HEK293T (cell line): ENCODE measurements at regions not wholly inside any gene's neighbourhood (a gene's known extent, or its start where the extent isn't known, plus 50 kb on each side); places are given as distances from the start of the nearest gene placed in this dataset.

Experiments
- CTCF ChIA-PET: fragments of 350-600 bp; formaldehyde crosslinking; extraction: SDS; loops from one replicate; lab custom pipeline; 2021; ENCODE audit warnings: antibody characterized with exemption, inconsistent platforms; lab: Yijun Ruan, JAX
- POLR2A ChIA-PET: fragments of 350-600 bp; formaldehyde crosslinking; extraction: SDS; loops from one replicate; lab custom pipeline; 2020; ENCODE audit warnings: antibody characterized with exemption, inconsistent platforms; lab: Yijun Ruan, JAX
- DNase-seq: peaks from one replicate; pipeline ENCODE4 v3.0.0; 2012; ENCODE audit warnings: mixed read lengths; ENCODE audit errors: extremely low spot score
- ARNT ChIP-seq: fragments of 450-650 bp; IDR thresholded peaks from 2 replicates; pipeline ENCODE4 v1.6.1; 2017; ENCODE audit warnings: mild to moderate bottlenecking
- BHLHE40 ChIP-seq: fragments of 450-650 bp; IDR thresholded peaks from 2 replicates; pipeline ENCODE4 v1.6.1; 2016; ENCODE audit warnings: mild to moderate bottlenecking, moderate library complexity, borderline replicate concordance
- CTBP1 ChIP-seq: fragments of 450-650 bp; IDR thresholded peaks from 2 replicates; pipeline ENCODE4 v1.6.1; 2016; ENCODE audit warnings: borderline replicate concordance
- ELF4 ChIP-seq: fragments of 450-650 bp; IDR thresholded peaks from 2 replicates; pipeline ENCODE4 v1.6.1; 2017; ENCODE audit warnings: antibody characterized with exemption
- FOXA1 ChIP-seq: fragments of 450-650 bp; IDR thresholded peaks from 2 replicates; pipeline ENCODE4 v1.6.1; 2016; ENCODE audit warnings: mild to moderate bottlenecking
- FOXK2 ChIP-seq: fragments of 450-650 bp; IDR thresholded peaks from 2 replicates; pipeline ENCODE4 v1.6.1; 2016; ENCODE audit warnings: mild to moderate bottlenecking
- FOXM1 ChIP-seq: fragments of 450-650 bp; IDR thresholded peaks from 2 replicates; pipeline ENCODE4 v1.6.1; 2017; ENCODE audit warnings: mild to moderate bottlenecking, borderline replicate concordance
- HDGF ChIP-seq: fragments of 450-650 bp; IDR thresholded peaks from 2 replicates; pipeline ENCODE4 v1.6.1; 2017; ENCODE audit warnings: antibody characterized with exemption, borderline replicate concordance
- L3MBTL2 ChIP-seq: fragments of 450-650 bp; conservative IDR thresholded peaks from 2 replicates; pipeline ENCODE4 v1.6.1; 2016; ENCODE audit warnings: mild to moderate bottlenecking
- LEF1 ChIP-seq: fragments of 450-650 bp; IDR thresholded peaks from 2 replicates; pipeline ENCODE4 v1.6.1; 2017; ENCODE audit warnings: mild to moderate bottlenecking, borderline replicate concordance
- NFRKB ChIP-seq: fragments of 450-650 bp; IDR thresholded peaks from 2 replicates; pipeline ENCODE4 v1.6.1; 2016; ENCODE audit warnings: mild to moderate bottlenecking, moderate library complexity
- PKNOX1 ChIP-seq: fragments of 450-650 bp; IDR thresholded peaks from 2 replicates; pipeline ENCODE4 v1.6.1; 2016
- SP1 ChIP-seq: fragments of 450-650 bp; IDR thresholded peaks from 2 replicates; pipeline ENCODE4 v1.6.1; 2017
- SUZ12 ChIP-seq: fragments of 450-650 bp; IDR thresholded peaks from 2 replicates; pipeline ENCODE4 v1.6.1; 2016; ENCODE audit warnings: mild to moderate bottlenecking
- TARDBP ChIP-seq: fragments of 450-650 bp; IDR thresholded peaks from 2 replicates; pipeline ENCODE4 v1.6.1; 2016
- ZNF384 ChIP-seq: fragments of 450-650 bp; IDR thresholded peaks from 2 replicates; pipeline ENCODE4 v1.6.1; 2016

- ChIA-PET CTCF (no interaction called here), POLR2A (no interaction called here)
- DNase-seq = no peak
- TF ChIP-seq SUZ12 (no peak), TARDBP (no peak), SP1 (no peak), HDGF (no peak), FOXA1 (no peak), ELF4 (no peak), FOXM1 (no peak), CTBP1 (no peak), L3MBTL2 (no peak), BHLHE40 (no peak), ZNF384 (no peak), ARNT (no peak), LEF1 (no peak), FOXK2 (no peak), PKNOX1 (no peak)
Observed at GRCh38 chr1:199149591-199149990, 510.8 kb downstream of the PTPRC start.

- no peak for TF ChIP-seq FOXK2
- no peak for TF ChIP-seq CTBP1
- no peak for TF ChIP-seq NFRKB
- no peak for TF ChIP-seq L3MBTL2
- no peak for TF ChIP-seq LEF1
- TF ChIP-seq TARDBP = no peak
- TF ChIP-seq ZNF384 = no peak
- POLR2A ChIA-PET = no interaction called here
- no peak for DNase-seq
- CTCF ChIA-PET = no interaction called here
Observed at GRCh38 chr1:199150756-199151155, 511.9 kb downstream of the PTPRC start.

- ChIA-PET CTCF (no interaction called here), POLR2A (no interaction called here)
- no peak for DNase-seq
- no peak for TF ChIP-seq FOXK2
- TF ChIP-seq L3MBTL2 = no peak
Observed at GRCh38 chr1:199151634-199152425, 513.0 kb downstream of the PTPRC start.

- no peak for TF ChIP-seq FOXA1
- TF ChIP-seq BHLHE40 = no peak
- ChIA-PET CTCF (no interaction called here), POLR2A (no interaction called here)
- no peak for DNase-seq
Observed at GRCh38 chr1:199152676-199153075, 513.8 kb downstream of the PTPRC start.

GRCh38 chr1:199155166-199156019 lies 516.6 kb downstream of the PTPRC start:
- POLR2A ChIA-PET = no interaction called here
- DNase-seq = no peak
- CTCF ChIA-PET = no interaction called here
- TF ChIP-seq FOXM1 (no peak), FOXA1 (no peak), TARDBP (no peak), BHLHE40 (no peak), LEF1 (no peak), HDGF (no peak), NFRKB (no peak), SP1 (no peak), FOXK2 (no peak), ARNT (no peak), PKNOX1 (no peak), L3MBTL2 (no peak)

GRCh38 chr1:199157494-199157893 lies 518.7 kb downstream of the PTPRC start:
- POLR2A ChIA-PET = no interaction called here
- CTCF ChIA-PET = no interaction called here
- DNase-seq = no peak
- TF ChIP-seq NFRKB (no peak), FOXA1 (no peak), ELF4 (no peak), PKNOX1 (no peak), ZNF384 (no peak), SP1 (no peak), ARNT (no peak), FOXK2 (no peak), BHLHE40 (no peak), LEF1 (no peak), FOXM1 (no peak), CTBP1 (no peak)
